H1 (cell line): ENCODE measurements at regions not wholly inside any gene's neighbourhood (a gene's known extent, or its start where the extent isn't known, plus 50 kb on each side); places are given as distances from the start of the nearest gene placed in this dataset.

Experiments used
- CTCF ChIA-PET: fragments of 300-600 bp; sonication (Branson Sonifier 250); formaldehyde crosslinking; loops from one replicate; lab custom pipeline; 2021; ENCODE audit not compliant: partially characterized antibody; lab: Charles Lee
- POLR2A ChIA-PET: fragments of 300-600 bp; sonication (Branson Sonifier 250); formaldehyde crosslinking; loops from one replicate; lab custom pipeline; 2021; ENCODE audit warnings: inconsistent platforms; ENCODE audit not compliant: partially characterized antibody; lab: Charles Lee
- DNase-seq, 2 experiments: peaks; one replicate each; pipeline versions ENCODE4 v3.0.0 to v3.0.0-alpha.2; 2010 to 2022; ENCODE audit warnings: low spot score in 2 of 2, low read depth in 1 of 2, mixed read lengths in 1 of 2
- FAIRE-seq: peaks from 2 replicates; lab custom pipeline; 2011; peaks lifted over from hg19 to GRCh38; lab: Jason Lieb, UNC
- H2AFZ ChIP-seq: 2 replicates; pipeline ENCODE4 v1.8.1; 2012; ENCODE audit warnings: low read length, inconsistent platforms
- H2AK5ac ChIP-seq: 2 replicates; pipeline ENCODE4 v1.6.1; 2013; ENCODE audit warnings: low read depth, low read length
- H2BK120ac ChIP-seq: replicated peaks from 2 replicates; pipeline ENCODE3; 2013; ENCODE audit warnings: low read depth, low read length, inconsistent platforms
- H2BK12ac ChIP-seq: 2 replicates; pipeline ENCODE4 v1.6.1; 2013; ENCODE audit warnings: low read depth, low read length
- H2BK15ac ChIP-seq: 2 replicates; pipeline ENCODE4 v1.6.1; 2013; ENCODE audit warnings: low read length
- H2BK20ac ChIP-seq: 2 replicates; pipeline ENCODE4 v1.6.1; 2013; ENCODE audit warnings: low read length
- H2BK5ac ChIP-seq: 2 replicates; pipeline ENCODE4 v1.6.1; 2013; ENCODE audit warnings: low read depth, low read length
- H3K14ac ChIP-seq: 2 replicates; pipeline ENCODE4 v1.6.1; 2013; ENCODE audit warnings: inconsistent platforms; ENCODE audit not compliant: insufficient read length
- H3K18ac ChIP-seq: 2 replicates; pipeline ENCODE4 v1.6.1; 2013; ENCODE audit warnings: low read length; ENCODE audit errors: extremely low read depth
- H3K23ac ChIP-seq: 2 replicates; pipeline ENCODE4 v1.6.1; 2013; ENCODE audit warnings: inconsistent platforms; ENCODE audit not compliant: insufficient read length
- H3K23me2 ChIP-seq: 2 replicates; pipeline ENCODE4 v1.6.1; 2013; ENCODE audit warnings: low read depth, low read length
- H3K27ac ChIP-seq: 2 replicates; pipeline ENCODE4 v1.6.1; 2011; ENCODE audit warnings: low read depth, low read length, inconsistent platforms
- H3K27me3 ChIP-seq, 4 experiments: replicated peaks in 1 of 4; 1 replicate in 1 of 4; 2 replicates in 3 of 4; pipeline versions ENCODE4 v1.6.1 to v1.8.1; 2011 to 2013; ENCODE audit warnings: low read length in 3 of 4, mild to moderate bottlenecking in 3 of 4, inconsistent platforms in 2 of 4, mixed read lengths in 2 of 4, moderate library complexity in 1 of 4; ENCODE audit not compliant: control insufficient read depth in 3 of 4, insufficient read depth in 3 of 4; ENCODE audit errors: extremely low read depth in 1 of 4
- H3K36me3 ChIP-seq, 4 experiments: 2 replicates each; pipeline versions ENCODE4 v1.6.1 to v1.8.1; 2011 to 2013; ENCODE audit warnings: mild to moderate bottlenecking in 4 of 4, low read length in 3 of 4, moderate library complexity in 2 of 4, control low read depth in 1 of 4, inconsistent platforms in 1 of 4; ENCODE audit not compliant: insufficient read depth in 4 of 4, control insufficient read depth in 2 of 4
- H3K4ac ChIP-seq: replicated peaks from 2 replicates; pipeline ENCODE3; 2013; ENCODE audit warnings: low read length, low read depth, mixed read lengths, inconsistent platforms; ENCODE audit not compliant: insufficient read length
- H3K4me1 ChIP-seq, 4 experiments: replicated peaks in 1 of 4; 1 replicate in 1 of 4; 2 replicates in 3 of 4; pipeline versions ENCODE4 v1.6.1 to v1.8.1; 2011 to 2013; ENCODE audit warnings: low read length in 3 of 4, inconsistent platforms in 2 of 4, mixed read lengths in 1 of 4; ENCODE audit not compliant: insufficient read depth in 4 of 4, control insufficient read depth in 3 of 4
- H3K4me2 ChIP-seq, 2 experiments: 2 replicates each; pipeline versions ENCODE4 v1.6.1 to v1.8.1; 2011 to 2013; ENCODE audit warnings: low read depth in 2 of 2, low read length in 2 of 2, control low read depth in 1 of 2, inconsistent platforms in 1 of 2, mild to moderate bottlenecking in 1 of 2; ENCODE audit not compliant: insufficient read depth in 1 of 2
- H3K4me3 ChIP-seq, 4 experiments: fragments of 200-600, 300-600 bp in 1 of 4; sonication (generic), shearing (Covaris generic), sonication (Bioruptor Twin) in 1 of 4; 2 replicates each; pipeline versions ENCODE4 v1.5.1 to v1.8.1; 2011 to 2016; ENCODE audit warnings: low read length in 4 of 4, low read depth in 3 of 4, control low read depth in 2 of 4, inconsistent platforms in 2 of 4, mild to moderate bottlenecking in 2 of 4, mixed read lengths in 1 of 4, moderate library complexity in 1 of 4; ENCODE audit not compliant: insufficient read depth in 2 of 4; ENCODE audit errors: extremely low read depth in 1 of 4
- H3K56ac ChIP-seq: replicated peaks from 2 replicates; pipeline ENCODE3; 2013; ENCODE audit warnings: low read depth, mild to moderate bottlenecking, mixed read lengths, low read length, inconsistent platforms; ENCODE audit not compliant: insufficient read length
- H3K79me1 ChIP-seq: 2 replicates; pipeline ENCODE4 v1.6.1; 2013; ENCODE audit warnings: low read depth, low read length, control low read depth
- H3K79me2 ChIP-seq, 2 experiments: 2 replicates each; pipeline versions ENCODE4 v1.6.1 to v1.8.1; 2012 to 2013; ENCODE audit warnings: low read length in 2 of 2, mild to moderate bottlenecking in 2 of 2, inconsistent platforms in 1 of 2; ENCODE audit not compliant: insufficient read depth in 2 of 2, control insufficient read depth in 1 of 2
- H3K9ac ChIP-seq, 4 experiments: replicated peaks in 1 of 4; 1 replicate in 1 of 4; 2 replicates in 3 of 4; pipeline versions ENCODE4 v1.6.1 to v1.8.1; 2011 to 2013; ENCODE audit warnings: low read depth in 3 of 4, low read length in 3 of 4, control low read depth in 2 of 4, mild to moderate bottlenecking in 2 of 4, moderate library complexity in 2 of 4, inconsistent platforms in 1 of 4; ENCODE audit errors: extremely low read depth in 1 of 4
- H3K9me3 ChIP-seq, 2 experiments: 2 replicates each; pipeline versions ENCODE4 v1.6.1 to v1.8.1; 2012 to 2013; ENCODE audit warnings: mild to moderate bottlenecking in 2 of 2, moderate library complexity in 2 of 2, control low read depth in 1 of 2, inconsistent platforms in 1 of 2, low read depth in 1 of 2, low read length in 1 of 2, mixed read lengths in 1 of 2; ENCODE audit not compliant: insufficient read depth in 2 of 2
- H4K20me1 ChIP-seq, 2 experiments: replicated peaks in 1 of 2; 2 replicates each; pipeline versions ENCODE3 to v1.8.1; 2011 to 2013; ENCODE audit warnings: inconsistent platforms in 2 of 2, low read length in 2 of 2, mild to moderate bottlenecking in 1 of 2; ENCODE audit not compliant: insufficient read depth in 2 of 2, control insufficient read depth in 1 of 2
- H4K5ac ChIP-seq: 2 replicates; pipeline ENCODE4 v1.6.1; 2013; ENCODE audit warnings: low read length, low read depth, mixed read lengths, inconsistent platforms; ENCODE audit not compliant: insufficient read length
- H4K8ac ChIP-seq: 2 replicates; pipeline ENCODE4 v1.8.0; 2013; ENCODE audit warnings: mild to moderate bottlenecking, moderate library complexity, low read length, inconsistent platforms; ENCODE audit not compliant: insufficient read depth; ENCODE audit errors: extremely low read depth
- H4K91ac ChIP-seq: replicated peaks from 2 replicates; pipeline ENCODE3; 2013; ENCODE audit warnings: low read length, mixed read lengths, inconsistent platforms; ENCODE audit not compliant: insufficient read length
- RBBP5 ChIP-seq: IDR thresholded peaks from 2 replicates; pipeline ENCODE4 v1.7.1; 2012; ENCODE audit warnings: low read depth, mild to moderate bottlenecking, inconsistent platforms, low read length, moderate library complexity, borderline replicate concordance
- SIRT6 ChIP-seq: IDR thresholded peaks from one replicate; pipeline ENCODE4 v1.7.1; 2012; ENCODE audit warnings: low read length, inconsistent platforms
- WGBS, 2 experiments: shearing (Covaris generic) in 1 of 2; methylation state at CpG; one replicate each; pipeline versions ENCODE4 v1.1.6 to v1.1.7; 2013 to 2015; ENCODE audit warnings: low lambda C conversion rate in 2 of 2, mixed read lengths in 2 of 2, inconsistent platforms in 1 of 2, low coverage in 1 of 2, missing lambda C conversion rate in 1 of 2; ENCODE audit not compliant: insufficient replicate concordance in 2 of 2, insufficient coverage in 1 of 2, insufficient read length in 1 of 2; ENCODE audit errors: extremely low coverage in 1 of 2, missing lambda C conversion rate in 1 of 2; 5-methylcytosine and 5-hydroxymethylcytosine counted together

DNA sequence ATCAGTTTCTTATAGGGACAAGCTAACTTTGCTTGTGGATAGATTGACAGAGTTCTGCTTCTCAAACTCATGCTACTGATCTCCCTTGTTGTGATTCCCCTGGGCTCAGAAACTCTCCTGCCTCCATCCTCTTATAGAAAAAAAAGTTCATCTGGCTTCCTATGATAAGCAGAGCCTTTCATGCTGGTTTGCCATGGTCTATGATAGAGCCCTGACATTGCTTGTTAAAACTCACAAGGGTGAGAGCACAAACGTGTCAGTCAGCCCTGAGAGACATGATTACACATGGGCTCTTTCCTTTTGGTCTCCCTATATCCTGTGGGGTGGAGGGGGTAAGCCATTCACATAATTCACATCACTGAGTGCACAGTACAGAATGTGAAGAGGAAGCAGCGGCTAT lies 121.8 kb downstream of the TDRD15 start (continued):
- TF ChIP-seq SIRT6: no peak

- H3K9me3 ChIP-seq: no peaks in the 10 kb centered on the region
- no peak overlapping the region for H3K18ac ChIP-seq
- H3K56ac ChIP-seq: no peak overlapping the region
- no peak overlapping the region for H3K9ac ChIP-seq
- H2BK5ac ChIP-seq: no peak overlapping the region
- H2BK15ac ChIP-seq: no peak overlapping the region
- ChIA-PET CTCF (interaction anchor here (0.7 to 1.7 kb wide), 2 partner anchors 67 to 68 kb away, joined by 3 read pairs; no protein-coding TSS in a partner anchor), POLR2A (no interaction called here)
- H3K4me1 ChIP-seq: peaks cover 0 to 3% (median under 1%) of the 10 kb centered on the region in 4 experiments; a peak in 2 of 7 replicates
- no peak overlapping the region for H3K4ac ChIP-seq
- DNase-seq: no peak
- WGBS, 2 experiments: 93% methylated on average over 3 of the region's 3 CpGs; no CpG with 5 or more reads in 1 of the 2 experiments
- no peaks in the 10 kb centered on the region for H3K79me2 ChIP-seq
- no peak overlapping the region for H4K91ac ChIP-seq
- no peak overlapping the region for H3K4me3 ChIP-seq
- H4K8ac ChIP-seq: no peak overlapping the region
- H3K27ac ChIP-seq: no peak overlapping the region
- H3K36me3 ChIP-seq: no peaks in the 10 kb centered on the region
- H4K5ac ChIP-seq: no peak overlapping the region
- H2BK120ac ChIP-seq: no peak overlapping the region
- no peak for FAIRE-seq
- TF ChIP-seq RBBP5: no peak
- no peak overlapping the region for H2AK5ac ChIP-seq
- no peaks in the 10 kb centered on the region for H3K23me2 ChIP-seq
- H3K23ac ChIP-seq: no peak overlapping the region
- no peak overlapping the region for H3K14ac ChIP-seq
- no peaks in the 10 kb centered on the region for H3K79me1 ChIP-seq
- no peak overlapping the region for H2AFZ ChIP-seq
- H2BK12ac ChIP-seq: no peak overlapping the region
- no peak overlapping the region for H3K4me2 ChIP-seq
- H2BK20ac ChIP-seq: no peak overlapping the region
- no peaks in the 10 kb centered on the region for H4K20me1 ChIP-seq
- H3K27me3 ChIP-seq: no peaks in the 10 kb centered on the region
Measured at GRCh38 chr2:21249367-21249766, 125.6 kb downstream of the TDRD15 start.
